ENCODE measurements at regions not wholly inside any gene's neighbourhood (a gene's known extent, or its start where the extent isn't known, plus 50 kb on each side); places are given as distances from the start of the nearest gene placed in this dataset.

- TF ChIP-seq CTCF (IDR thresholded peaks at IDR 0.05; ENCODE audit: low read depth, low read length, poor library complexity, severe bottlenecking), result no peak
- no peak for TF ChIP-seq EZH2phosphoT487 (IDR thresholded peaks at IDR 0.05; ENCODE audit: borderline replicate concordance, low read length)
Observed at GRCh38 chr19:20416661-20417060, 148.9 kb downstream of the ZNF737 start.
